K562 (cell line): ENCODE measurements at regions not wholly inside any gene's neighbourhood (a gene's known extent, or its start where the extent isn't known, plus 50 kb on each side); places are given as distances from the start of the nearest gene placed in this dataset.

ENCODE experiments used
- ATAC-seq: fragments of 200-7000 bp; cut with Tn5 transposase; 3 replicates; pipeline ENCODE4 v1.9.1; 2020; ENCODE audit warnings: moderate library complexity
- BruUV-seq: library from RNA; stranded (reverse); fragments of 400-500 nt; replicated peaks from 2 replicates; lab custom pipeline; 2021; lab: Mats Ljungman, UMichigan
- CTCF ChIA-PET: fragments of 300-600 bp; formaldehyde crosslinking; extraction: SDS; loops from one replicate; lab custom pipeline; 2021; ENCODE audit warnings: low intra/inter-chr PET ratio; lab: Yijun Ruan, JAX
- POLR2A ChIA-PET: fragments of 300-600, 350-650 bp; sonication (Branson Sonifier 250); formaldehyde crosslinking; extraction: SDS; loops from one replicate; lab custom pipeline; 2021; ENCODE audit warnings: antibody characterized with exemption, inconsistent platforms; lab: Yijun Ruan, JAX
- DNase-seq, 4 experiments: peaks; one replicate each; pipeline versions ENCODE4 v3.0.0 to v3.0.0-alpha.2; 2011 to 2018; ENCODE audit warnings: low spot score in 3 of 4, mixed read lengths in 3 of 4; ENCODE audit errors: extremely low read depth in 1 of 4
- FAIRE-seq: peaks from 2 replicates; lab custom pipeline; 2011; peaks lifted over from hg19 to GRCh38; lab: Jason Lieb, UNC
- H2AFZ ChIP-seq: 2 replicates; pipeline ENCODE4 v1.6.0; 2011; ENCODE audit warnings: low read depth, low read length, control low read depth, inconsistent platforms
- H3K27ac ChIP-seq: fragments of 200-600 bp; 3 replicates; pipeline ENCODE4 v1.8.0; 2011; ENCODE audit warnings: low read depth, mild to moderate bottlenecking, control low read depth, inconsistent platforms, low read length, moderate library complexity, mixed read lengths; ENCODE audit errors: extremely low read depth
- H3K27me3 ChIP-seq, 2 experiments: fragments of 300-600 bp in 1 of 2; 2 replicates in 1 of 2; 3 replicates in 1 of 2; pipeline versions ENCODE4 v1.6.0 to v1.8.0; 2011; ENCODE audit warnings: inconsistent platforms in 2 of 2, low read length in 2 of 2, mild to moderate bottlenecking in 1 of 2, mixed read lengths in 1 of 2, moderate library complexity in 1 of 2; ENCODE audit not compliant: control insufficient read depth in 2 of 2, insufficient read depth in 2 of 2
- H3K36me3 ChIP-seq: fragments of 300-600 bp; 3 replicates; pipeline ENCODE4 v1.8.0; 2011; ENCODE audit warnings: mild to moderate bottlenecking, low read length, inconsistent platforms; ENCODE audit not compliant: control insufficient read depth, insufficient read depth
- H3K4me1 ChIP-seq, 2 experiments: fragments of 200-600 bp in 1 of 2; replicated peaks in 1 of 2; 2 replicates in 1 of 2; 3 replicates in 1 of 2; pipeline versions ENCODE4 v1.5.1 to v1.8.0; 2011; ENCODE audit warnings: inconsistent platforms in 2 of 2, low read length in 2 of 2, mild to moderate bottlenecking in 1 of 2, mixed read lengths in 1 of 2, moderate library complexity in 1 of 2; ENCODE audit not compliant: control insufficient read depth in 2 of 2, insufficient read depth in 2 of 2
- H3K4me2 ChIP-seq: 2 replicates; pipeline ENCODE4 v1.6.1; 2011; ENCODE audit warnings: low read length, control low read depth, inconsistent platforms, mixed read lengths; ENCODE audit not compliant: insufficient read depth
- H3K4me3 ChIP-seq: fragments of 200-600 bp; sonication (generic), shearing (Covaris generic); 2 replicates; pipeline ENCODE4 v1.5.1; 2016; ENCODE audit warnings: control low read depth, inconsistent platforms
- H3K79me2 ChIP-seq: fragments of 200-600 bp; 3 replicates; pipeline ENCODE4 v1.8.0; 2011; ENCODE audit warnings: low read length, inconsistent platforms; ENCODE audit not compliant: control insufficient read depth, insufficient read depth
- H3K9ac ChIP-seq, 2 experiments: 2 replicates each; pipeline versions ENCODE4 v1.6.0 to v1.6.1; 2011; ENCODE audit warnings: low read depth in 2 of 2, low read length in 2 of 2, control low read depth in 1 of 2, inconsistent platforms in 1 of 2, mild to moderate bottlenecking in 1 of 2, mixed read lengths in 1 of 2; ENCODE audit not compliant: insufficient read depth in 1 of 2
- H3K9me1 ChIP-seq: one replicate; pipeline ENCODE4 v1.6.0; 2011; ENCODE audit warnings: inconsistent platforms, mild to moderate bottlenecking, low read length, moderate library complexity; ENCODE audit not compliant: control insufficient read depth, insufficient read depth
- H3K9me3 ChIP-seq: replicated peaks from 2 replicates; pipeline ENCODE4 v1.5.1; 2011; ENCODE audit warnings: low read depth, low read length, inconsistent platforms; ENCODE audit not compliant: control insufficient read depth, insufficient read depth
- H4K20me1 ChIP-seq: replicated peaks from 2 replicates; pipeline ENCODE4 v1.6.1; 2011; ENCODE audit warnings: low read length, inconsistent platforms, mixed read lengths; ENCODE audit not compliant: control insufficient read depth, insufficient read depth
- ADNP ChIP-seq: fragments of 200-800 bp; sonication (Bioruptor generic); IDR thresholded peaks from 2 replicates; pipeline ENCODE4 v1.6.1; 2016; ENCODE audit warnings: missing genetic modification characterization, missing compliant biosample characterization
- ARHGAP35 ChIP-seq: fragments of 450-650 bp; IDR thresholded peaks from 2 replicates; pipeline ENCODE4 v1.6.1; 2018; ENCODE audit not compliant: partially characterized antibody
- CBX3 ChIP-seq, 2 experiments: IDR thresholded peaks; 1 replicate in 1 of 2; 2 replicates in 1 of 2; pipeline ENCODE4 v1.6.1; 2012; ENCODE audit warnings: inconsistent platforms in 2 of 2, low read length in 2 of 2, borderline replicate concordance in 1 of 2, control low read depth in 1 of 2
- CBX5 ChIP-seq: IDR thresholded peaks from 2 replicates; pipeline ENCODE4 v1.6.1; 2014; ENCODE audit warnings: low read depth, borderline replicate concordance
- E2F3 ChIP-seq: fragments of 250-450 bp; sonication (Bioruptor Pico); IDR thresholded peaks from 2 replicates; pipeline ENCODE4 v1.4.0; 2020; ENCODE audit warnings: mild to moderate bottlenecking
- MTF1 ChIP-seq: fragments of 250-450 bp; sonication (Bioruptor Pico); IDR thresholded peaks from 2 replicates; pipeline ENCODE4 v1.9.0; 2021; ENCODE audit warnings: moderate library complexity, mild to moderate bottlenecking, inconsistent platforms, borderline replicate concordance
- TGIF2 ChIP-seq: sonication (generic); formaldehyde crosslinking; IDR thresholded peaks from 2 replicates; pipeline ENCODE4 v1.8.1; 2022; ENCODE audit warnings: mild to moderate bottlenecking, missing genetic modification reagents, moderate library complexity
- YY1 ChIP-seq, 3 experiments: IDR thresholded peaks; 2 replicates each; pipeline ENCODE4 v1.6.1; 2011; ENCODE audit warnings: low read length in 2 of 3, mild to moderate bottlenecking in 2 of 3, moderate library complexity in 2 of 3, borderline replicate concordance in 1 of 3, control low read depth in 1 of 3, low read depth in 1 of 3; ENCODE audit not compliant: insufficient read depth in 3 of 3, insufficient replicate concordance in 2 of 3, control insufficient read depth in 1 of 3, insufficient read length in 1 of 3; ENCODE audit errors: extremely low read depth in 1 of 3
- ZNF133 ChIP-seq: fragments of 250-450 bp; sonication (Bioruptor Pico); IDR thresholded peaks from 2 replicates; pipeline ENCODE4 v1.4.0; 2020; ENCODE audit warnings: mild to moderate bottlenecking
- ZNF239 ChIP-seq: fragments of 250-450 bp; sonication (Bioruptor Pico); IDR thresholded peaks from 2 replicates; pipeline ENCODE4 v1.4.0; 2020; ENCODE audit warnings: mild to moderate bottlenecking
- WGBS: fragments of 100-300 bp; shearing (Covaris generic); methylation state at CpG from one replicate; pipeline ENCODE4 v1.1.6; 2016; ENCODE audit warnings: low coverage, mixed read lengths; ENCODE audit not compliant: insufficient coverage; ENCODE audit errors: missing lambda C conversion rate; 5-methylcytosine and 5-hydroxymethylcytosine counted together
- in situ Hi-C: fragments of 300-500 bp; cut with MboI; formaldehyde crosslinking; loops from 4 replicates; pipeline ENCODE4 v1.15.0; 2018; ENCODE audit warnings: inconsistent platforms, mixed read lengths
- intact Hi-C: fragments of 100-400 bp; cut with micrococcal nuclease; formaldehyde crosslinking; loops from 2 replicates; pipeline ENCODE4 v1.14.2; 2022
- TF ChIP-seq, protein P1 (sequence below): fragments of 150-350 bp; conservative IDR thresholded peaks from 2 replicates; pipeline ENCODE4 v1.6.1; 2014; ENCODE audit warnings: low read length
- TF ChIP-seq, protein P2 (sequence below): fragments of 250-450 bp; sonication (Bioruptor Pico); IDR thresholded peaks from 2 replicates; pipeline ENCODE4 v1.8.0; 2021; ENCODE audit warnings: mild to moderate bottlenecking, moderate library complexity
- TF ChIP-seq, protein P3 (sequence below): sonication (generic); formaldehyde crosslinking; IDR thresholded peaks from 2 replicates; pipeline ENCODE4 v1.8.1; 2022; ENCODE audit warnings: missing genetic modification reagents
- TF ChIP-seq, protein P4 (sequence below): fragments of 450-650 bp; IDR thresholded peaks from one replicate; pipeline ENCODE4 v1.6.1; 2018; ENCODE audit warnings: mild to moderate bottlenecking, moderate library complexity; ENCODE audit not compliant: partially characterized antibody

DNA sequence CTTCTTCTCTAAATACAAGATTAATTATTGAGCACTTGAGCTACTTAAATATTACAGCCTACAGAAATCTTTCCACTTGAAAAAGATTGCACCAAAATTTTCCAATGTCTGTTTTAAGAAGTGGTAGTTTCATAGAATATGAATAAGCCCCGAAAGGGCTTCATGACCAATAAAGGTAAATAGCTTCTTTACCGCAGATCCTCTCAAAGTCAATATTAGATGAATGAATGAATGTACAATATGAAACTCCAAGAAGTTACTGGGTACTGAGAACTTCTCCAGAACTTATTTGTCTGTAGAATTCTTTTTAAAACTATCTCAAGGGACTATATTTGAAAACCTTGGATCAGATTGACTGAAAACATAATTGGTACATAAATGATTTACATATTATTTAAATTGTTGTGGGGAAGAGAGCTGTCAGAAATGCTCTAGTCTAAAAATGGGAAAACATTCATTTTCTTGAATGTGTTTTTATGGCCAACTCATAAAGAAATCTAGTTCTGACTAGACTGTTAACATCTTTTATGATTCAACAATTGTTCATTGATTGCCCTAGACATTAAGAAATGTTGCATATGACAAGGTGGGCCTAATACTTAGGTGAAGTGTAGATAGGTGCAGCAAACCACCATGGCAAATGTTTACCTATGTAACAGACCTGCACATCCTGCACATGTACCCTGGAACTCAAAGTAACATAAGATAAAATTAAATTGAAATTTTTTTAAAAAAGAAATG, 227.0 kb downstream of the SPRY2 start:
- no peak overlapping the region for H3K4me3 ChIP-seq
- H3K9ac ChIP-seq: no peak overlapping the region
- no peaks in the 10 kb centered on the region for H4K20me1 ChIP-seq
- in situ Hi-C loops (no loop called here), intact Hi-C loops (no loop called here)
- no peaks in the 10 kb centered on the region for H3K9me3 ChIP-seq
- CTCF ChIA-PET: no interaction called here
- POLR2A ChIA-PET: no interaction called here
- no peaks in the 10 kb centered on the region for H3K9me1 ChIP-seq
- H3K27ac ChIP-seq: no peak overlapping the region
- BruUV-seq: no TSS peak
- ATAC-seq: no peak
- no peak overlapping the region for H2AFZ ChIP-seq
- no peak for FAIRE-seq
- no peak overlapping the region for H3K4me2 ChIP-seq
- H3K36me3 ChIP-seq: no peaks in the 10 kb centered on the region
- H3K4me1 ChIP-seq: no peaks in the 10 kb centered on the region
- 4% methylated on average over 2 of the region's 2 CpGs for WGBS
- no peaks in the 10 kb centered on the region for H3K27me3 ChIP-seq
- H3K79me2 ChIP-seq: no peaks in the 10 kb centered on the region
- no peak for DNase-seq
- TF ChIP-seq, protein P1, sequence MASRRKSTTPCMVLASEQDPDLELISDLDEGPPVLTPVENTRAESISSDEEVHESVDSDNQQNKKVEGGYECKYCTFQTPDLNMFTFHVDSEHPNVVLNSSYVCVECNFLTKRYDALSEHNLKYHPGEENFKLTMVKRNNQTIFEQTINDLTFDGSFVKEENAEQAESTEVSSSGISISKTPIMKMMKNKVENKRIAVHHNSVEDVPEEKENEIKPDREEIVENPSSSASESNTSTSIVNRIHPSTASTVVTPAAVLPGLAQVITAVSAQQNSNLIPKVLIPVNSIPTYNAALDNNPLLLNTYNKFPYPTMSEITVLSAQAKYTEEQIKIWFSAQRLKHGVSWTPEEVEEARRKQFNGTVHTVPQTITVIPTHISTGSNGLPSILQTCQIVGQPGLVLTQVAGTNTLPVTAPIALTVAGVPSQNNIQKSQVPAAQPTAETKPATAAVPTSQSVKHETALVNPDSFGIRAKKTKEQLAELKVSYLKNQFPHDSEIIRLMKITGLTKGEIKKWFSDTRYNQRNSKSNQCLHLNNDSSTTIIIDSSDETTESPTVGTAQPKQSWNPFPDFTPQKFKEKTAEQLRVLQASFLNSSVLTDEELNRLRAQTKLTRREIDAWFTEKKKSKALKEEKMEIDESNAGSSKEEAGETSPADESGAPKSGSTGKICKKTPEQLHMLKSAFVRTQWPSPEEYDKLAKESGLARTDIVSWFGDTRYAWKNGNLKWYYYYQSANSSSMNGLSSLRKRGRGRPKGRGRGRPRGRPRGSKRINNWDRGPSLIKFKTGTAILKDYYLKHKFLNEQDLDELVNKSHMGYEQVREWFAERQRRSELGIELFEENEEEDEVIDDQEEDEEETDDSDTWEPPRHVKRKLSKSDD: no peak
- TF ChIP-seq E2F3 (CRISPR knock-in tag): no peak
- TF ChIP-seq, protein P2, sequence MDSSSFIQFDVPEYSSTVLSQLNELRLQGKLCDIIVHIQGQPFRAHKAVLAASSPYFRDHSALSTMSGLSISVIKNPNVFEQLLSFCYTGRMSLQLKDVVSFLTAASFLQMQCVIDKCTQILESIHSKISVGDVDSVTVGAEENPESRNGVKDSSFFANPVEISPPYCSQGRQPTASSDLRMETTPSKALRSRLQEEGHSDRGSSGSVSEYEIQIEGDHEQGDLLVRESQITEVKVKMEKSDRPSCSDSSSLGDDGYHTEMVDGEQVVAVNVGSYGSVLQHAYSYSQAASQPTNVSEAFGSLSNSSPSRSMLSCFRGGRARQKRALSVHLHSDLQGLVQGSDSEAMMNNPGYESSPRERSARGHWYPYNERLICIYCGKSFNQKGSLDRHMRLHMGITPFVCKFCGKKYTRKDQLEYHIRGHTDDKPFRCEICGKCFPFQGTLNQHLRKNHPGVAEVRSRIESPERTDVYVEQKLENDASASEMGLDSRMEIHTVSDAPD (CRISPR knock-in tag): no peak
- no peak for TF ChIP-seq TGIF2 (CRISPR knock-in tag)
- no peak for TF ChIP-seq YY1 (IDR thresholded peaks at IDR 0.05; ENCODE audit: borderline replicate concordance in 1 of 3, control insufficient read depth in 1 of 3, extremely low read depth in 1 of 3, insufficient read depth in 3 of 3, insufficient read length in 1 of 3, insufficient replicate concordance in 2 of 3, low read depth in 1 of 3, low read length in 2 of 3)
- no peak for TF ChIP-seq ARHGAP35
- no peak for TF ChIP-seq ADNP (tag)
- no peak for TF ChIP-seq CBX3 (IDR thresholded peaks at IDR 0.05; ENCODE audit: borderline replicate concordance in 1 of 2, low read length in 2 of 2)
- no peak for TF ChIP-seq MTF1 (CRISPR knock-in tag)
- no peak for TF ChIP-seq ZNF239 (CRISPR knock-in tag)
- no peak for TF ChIP-seq CBX5
- no peak for TF ChIP-seq ZNF133 (CRISPR knock-in tag)
- TF ChIP-seq, protein P3, sequence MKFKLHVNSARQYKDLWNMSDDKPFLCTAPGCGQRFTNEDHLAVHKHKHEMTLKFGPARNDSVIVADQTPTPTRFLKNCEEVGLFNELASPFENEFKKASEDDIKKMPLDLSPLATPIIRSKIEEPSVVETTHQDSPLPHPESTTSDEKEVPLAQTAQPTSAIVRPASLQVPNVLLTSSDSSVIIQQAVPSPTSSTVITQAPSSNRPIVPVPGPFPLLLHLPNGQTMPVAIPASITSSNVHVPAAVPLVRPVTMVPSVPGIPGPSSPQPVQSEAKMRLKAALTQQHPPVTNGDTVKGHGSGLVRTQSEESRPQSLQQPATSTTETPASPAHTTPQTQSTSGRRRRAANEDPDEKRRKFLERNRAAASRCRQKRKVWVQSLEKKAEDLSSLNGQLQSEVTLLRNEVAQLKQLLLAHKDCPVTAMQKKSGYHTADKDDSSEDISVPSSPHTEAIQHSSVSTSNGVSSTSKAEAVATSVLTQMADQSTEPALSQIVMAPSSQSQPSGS: no peak
- TF ChIP-seq, protein P4, sequence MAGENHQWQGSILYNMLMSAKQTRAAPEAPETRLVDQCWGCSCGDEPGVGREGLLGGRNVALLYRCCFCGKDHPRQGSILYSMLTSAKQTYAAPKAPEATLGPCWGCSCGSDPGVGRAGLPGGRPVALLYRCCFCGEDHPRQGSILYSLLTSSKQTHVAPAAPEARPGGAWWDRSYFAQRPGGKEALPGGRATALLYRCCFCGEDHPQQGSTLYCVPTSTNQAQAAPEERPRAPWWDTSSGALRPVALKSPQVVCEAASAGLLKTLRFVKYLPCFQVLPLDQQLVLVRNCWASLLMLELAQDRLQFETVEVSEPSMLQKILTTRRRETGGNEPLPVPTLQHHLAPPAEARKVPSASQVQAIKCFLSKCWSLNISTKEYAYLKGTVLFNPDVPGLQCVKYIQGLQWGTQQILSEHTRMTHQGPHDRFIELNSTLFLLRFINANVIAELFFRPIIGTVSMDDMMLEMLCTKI: no peak
